ENCODE measurements at regions not wholly inside any gene's neighbourhood (a gene's known extent, or its start where the extent isn't known, plus 50 kb on each side); places are given as distances from the start of the nearest gene placed in this dataset.

DNA sequence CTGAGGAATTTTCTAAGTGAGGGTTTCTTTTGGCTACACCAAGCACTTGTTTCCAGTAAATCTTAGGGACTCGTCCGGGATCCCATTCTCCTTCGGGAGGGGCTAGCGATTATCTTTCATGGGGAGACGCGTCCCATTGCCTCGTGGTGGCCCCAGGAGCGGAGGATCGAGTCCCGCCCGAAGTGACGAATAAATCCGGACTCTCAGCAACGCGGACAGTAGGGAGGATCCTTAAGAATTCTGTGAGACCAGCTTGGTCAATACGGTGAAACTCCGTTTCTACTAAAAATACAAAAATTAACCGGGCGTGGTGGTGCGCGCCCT, 69.1 kb upstream of the PRSS16 start:
- TF ChIP-seq CTCF (conservative IDR thresholded peaks at IDR 0.05; ENCODE audit: low read depth, low read length) (no peak), POLR2A (IDR thresholded peaks at IDR 0.05; ENCODE audit: low read depth, low read length) (no peak), SMC3 (IDR thresholded peaks at IDR 0.05; ENCODE audit: low read depth, low read length) (no peak), RAD21 (IDR thresholded peaks at IDR 0.05; ENCODE audit: low read length) (no peak), MAZ (IDR thresholded peaks at IDR 0.05; ENCODE audit: borderline replicate concordance, low read depth, low read length) (no peak)

All from IMR-90 (cell line).